GM23338 (cell line): ENCODE measurements at regions not wholly inside any gene's neighbourhood (a gene's known extent, or its start where the extent isn't known, plus 50 kb on each side); places are given as distances from the start of the nearest gene placed in this dataset.
"Not testable (repeated sequence)": the region's sequence is repeated elsewhere in the genome, so short reads cannot be mapped to it uniquely, and the experiment has no call there.

ENCODE experiments used
- ATAC-seq: fragments of 200-7000 bp; cut with Tn5 transposase; 3 replicates; pipeline ENCODE4 v1.9.1; 2020
- DNase-seq: peaks from one replicate; pipeline ENCODE4 v3.0.0-alpha.2; 2015; ENCODE audit warnings: low spot score
- H2AFZ ChIP-seq: fragments of 200-600 bp; sonication (generic); 2 replicates; pipeline ENCODE4 v1.8.0; 2016; ENCODE audit warnings: antibody characterized with exemption, mild to moderate bottlenecking, moderate library complexity
- H3F3A ChIP-seq: fragments of 200-600 bp; sonication (generic); replicated peaks from 2 replicates; pipeline ENCODE4 v1.8.0; 2017; ENCODE audit warnings: antibody characterized with exemption, mixed run types, low read depth
- H3K27ac ChIP-seq: fragments of 200-600 bp; sonication (generic); 2 replicates; pipeline ENCODE4 v1.6.1; 2016; ENCODE audit warnings: low read depth
- H3K27me3 ChIP-seq: fragments of 200-600 bp; sonication (generic); 2 replicates; pipeline ENCODE4 v1.8.0; 2016; ENCODE audit warnings: mild to moderate bottlenecking, mixed run types, moderate library complexity; ENCODE audit not compliant: insufficient read depth
- H3K36me3 ChIP-seq: fragments of 200-600 bp; sonication (generic); 2 replicates; pipeline ENCODE4 v1.8.0; 2016; ENCODE audit warnings: mild to moderate bottlenecking; ENCODE audit not compliant: insufficient read depth
- H3K4me1 ChIP-seq: fragments of 200-600 bp; sonication (generic); 2 replicates; pipeline ENCODE4 v1.8.0; 2016; ENCODE audit warnings: mild to moderate bottlenecking, moderate library complexity; ENCODE audit not compliant: insufficient read depth
- H3K4me2 ChIP-seq: fragments of 200-600 bp; sonication (generic); 2 replicates; pipeline ENCODE4 v1.7.1; 2017; ENCODE audit warnings: mixed run types
- H3K4me3 ChIP-seq: fragments of 200-600 bp; sonication (generic); 2 replicates; pipeline ENCODE4 v1.6.1; 2016; ENCODE audit warnings: mixed run types
- H3K79me2 ChIP-seq: fragments of 200-600 bp; sonication (generic); replicated peaks from 2 replicates; pipeline ENCODE4 v1.8.0; 2017; ENCODE audit warnings: mild to moderate bottlenecking; ENCODE audit not compliant: insufficient read depth
- H3K9me2 ChIP-seq: fragments of 200-600 bp; sonication (generic); 2 replicates; pipeline ENCODE4 v1.8.0; 2017; ENCODE audit not compliant: insufficient read depth
- H4K20me1 ChIP-seq: fragments of 200-600 bp; sonication (generic); replicated peaks from 2 replicates; pipeline ENCODE4 v1.8.0; 2017; ENCODE audit warnings: mild to moderate bottlenecking; ENCODE audit not compliant: insufficient read depth
- H3K27ac Mint-ChIP-seq: 2 replicates; pipeline ENCODE4 v1.8.0; 2020; ENCODE audit warnings: inconsistent platforms, mild to moderate bottlenecking, moderate library complexity, mixed read lengths
- H3K27me3 Mint-ChIP-seq: 3 replicates; pipeline ENCODE4 v1.8.0; 2022; ENCODE audit warnings: low read depth, mild to moderate bottlenecking, moderate library complexity, mixed read lengths, inconsistent platforms; ENCODE audit not compliant: insufficient read depth, poor library complexity
- H3K36me3 Mint-ChIP-seq: 3 replicates; pipeline ENCODE4 v1.8.0; 2021; ENCODE audit warnings: low read depth, mild to moderate bottlenecking, inconsistent platforms, moderate library complexity, mixed read lengths
- H3K4me1 Mint-ChIP-seq: 3 replicates; pipeline ENCODE4 v1.8.0; 2020; ENCODE audit warnings: mild to moderate bottlenecking, inconsistent platforms, mixed read lengths
- H3K4me3 Mint-ChIP-seq: 3 replicates; pipeline ENCODE4 v1.8.0; 2021; ENCODE audit warnings: moderate library complexity, mild to moderate bottlenecking, inconsistent platforms, mixed read lengths
- H3K9me3 Mint-ChIP-seq: 3 replicates; pipeline ENCODE4 v1.8.0; 2020; ENCODE audit warnings: moderate library complexity, mild to moderate bottlenecking, inconsistent platforms, mixed read lengths
- CTCF ChIP-seq, 2 experiments: fragments of 200-600 bp in 1 of 2; sonication (generic) in 1 of 2; conservative IDR thresholded peaks; 2 replicates each; pipeline versions ENCODE4 v1.5.1 to v1.6.1; 2016 to 2017; ENCODE audit warnings: antibody characterized with exemption in 2 of 2, low read depth in 2 of 2, mild to moderate bottlenecking in 2 of 2, moderate library complexity in 1 of 2
- REST ChIP-seq: IDR thresholded peaks from one replicate; pipeline ENCODE4 v1.6.1; 2018; ENCODE audit warnings: antibody characterized with exemption; ENCODE audit not compliant: unreplicated experiment
- ZNF462 ChIP-seq: fragments of 250-450 bp; sonication (Bioruptor Pico); IDR thresholded peaks from 2 replicates; pipeline ENCODE4 v1.5.0; 2020; ENCODE audit warnings: mild to moderate bottlenecking, moderate library complexity

GRCh38 chr19:29887442-29887855, 54.6 kb upstream of the URI1 start:
- Histone ChIP-seq H3K36me3 (no peaks in the 10 kb centered on the region), H3K27ac (no peak overlapping the region), H4K20me1 (no peaks in the 10 kb centered on the region), H3K9me2 (no peaks in the 10 kb centered on the region), H3K4me2 (no peak overlapping the region), H2AFZ (0 out of 2 replicates have a peak overlapping the region, but pooled peaks have one; percentile 18), H3K4me3 (no peak overlapping the region), H3K79me2 (no peaks in the 10 kb centered on the region), H3K4me1 (no peaks in the 10 kb centered on the region; the same call in 1 of the 2 replicates), H3K27me3 (no peaks in the 10 kb centered on the region), H3F3A (no peaks in the 10 kb centered on the region)
- Mint-ChIP-seq H3K9me3 (no peaks in the 10 kb centered on the region), H3K27ac (no peak overlapping the region), H3K27me3 (peaks cover 14% of the 10 kb centered on the region), H3K36me3 (no peaks in the 10 kb centered on the region; the same call in 2 of the 3 replicates), H3K4me1 (peaks cover 12% of the 10 kb centered on the region; the same call in 2 of the 3 replicates), H3K4me3 (no peak overlapping the region)
- DNase-seq: no peak
- TF ChIP-seq REST (no peak), CTCF (conservative IDR thresholded peaks at IDR 0.05; ENCODE audit: low read depth in 2 of 2) (0 out of 4 replicates have a peak, but pooled peaks of 1 of the 2 experiments have one; percentile 9)
- no peak for ATAC-seq

GRCh38 chr19:29888047-29888446, 54.0 kb upstream of the URI1 start:
- ATAC-seq, H3K79me2 ChIP-seq, H3K27ac ChIP-seq, H3K4me3 ChIP-seq, H3K27ac Mint-ChIP-seq, H3F3A ChIP-seq, H3K9me2 ChIP-seq, H3K36me3 Mint-ChIP-seq, H4K20me1 ChIP-seq, H3K4me3 Mint-ChIP-seq, H3K4me2 ChIP-seq, H3K27me3 ChIP-seq, H3K4me1 ChIP-seq, DNase-seq, H2AFZ ChIP-seq, H3K9me3 Mint-ChIP-seq, H3K36me3 ChIP-seq: not testable (repeated sequence)
- peaks cover 12% of the 10 kb centered on the region; the same call in 2 of the 3 replicates for H3K4me1 Mint-ChIP-seq
- peaks cover 13% of the 10 kb centered on the region for H3K27me3 Mint-ChIP-seq

- Histone ChIP-seq H4K20me1 (no peaks in the 10 kb centered on the region), H3K27ac (no peak overlapping the region), H3F3A (no peaks in the 10 kb centered on the region), H3K9me2 (no peaks in the 10 kb centered on the region), H3K4me1 (no peaks in the 10 kb centered on the region), H3K36me3 (no peaks in the 10 kb centered on the region), H3K4me2 (no peak overlapping the region), H2AFZ (no peak overlapping the region), H3K4me3 (no peak overlapping the region), H3K27me3 (no peaks in the 10 kb centered on the region), H3K79me2 (no peaks in the 10 kb centered on the region)
- Mint-ChIP-seq H3K4me1 (peaks cover 8% of the 10 kb centered on the region; the same call in 2 of the 3 replicates), H3K9me3 (no peaks in the 10 kb centered on the region), H3K27ac (no peak overlapping the region), H3K36me3 (no peaks in the 10 kb centered on the region), H3K4me3 (no peak overlapping the region), H3K27me3 (peaks cover 13% of the 10 kb centered on the region)
- ATAC-seq (no peak), DNase-seq (no peak)
- no peak for TF ChIP-seq ZNF462 (CRISPR knock-in tag)
Observed at GRCh38 chr19:29889702-29890101, 52.3 kb upstream of the URI1 start.
